A549 (cell line): ENCODE measurements at regions not wholly inside any gene's neighbourhood (a gene's known extent, or its start where the extent isn't known, plus 50 kb on each side); places are given as distances from the start of the nearest gene placed in this dataset.

Source experiments
- ATAC-seq, 2 experiments: fragments of 200-7000 bp in 1 of 2; fragments of >200 bp in 1 of 2; cut with Nextera tagmentation in 1 of 2; cut with Tn5 transposase in 1 of 2; 3 replicates each; pipeline versions ENCODE4 v1.8.0 to v1.9.1; 2018 to 2020; ENCODE audit warnings: mild to moderate bottlenecking in 1 of 2, moderate library complexity in 1 of 2
- CTCF ChIA-PET: fragments of 300-600 bp; sonication (Branson Sonifier 250); formaldehyde crosslinking; extraction: SDS; loops from one replicate; lab custom pipeline; 2021; ENCODE audit warnings: antibody characterized with exemption, inconsistent platforms; lab: Yijun Ruan, JAX
- POLR2A ChIA-PET: fragments of 350-600 bp; formaldehyde crosslinking; extraction: SDS; loops from one replicate; lab custom pipeline; 2021; ENCODE audit warnings: antibody characterized with exemption, inconsistent platforms; lab: Yijun Ruan, JAX
- DNase-seq, 2 experiments: peaks; one replicate each; pipeline versions ENCODE4 v3.0.0 to v3.0.0-alpha.2; 2011 to 2016; ENCODE audit warnings: low read depth in 1 of 2, low spot score in 1 of 2
- FAIRE-seq: peaks from 2 replicates; lab custom pipeline; 2011; peaks lifted over from hg19 to GRCh38; lab: Jason Lieb, UNC
- H3K27ac ChIP-seq, 2 experiments: fragments of >200 bp; sonication (Bioruptor Twin); formaldehyde crosslinking; 3 replicates each; pipeline ENCODE4 v1.5.1; 2016 to 2017
- H3K4me1 ChIP-seq: fragments of >200 bp; sonication (Bioruptor Twin); formaldehyde crosslinking; 3 replicates; pipeline ENCODE4 v1.6.1; 2016
- H3K4me2 ChIP-seq: fragments of >200 bp; sonication (Bioruptor Twin); formaldehyde crosslinking; 3 replicates; pipeline ENCODE4 v1.6.1; 2016
- H3K4me3 ChIP-seq: fragments of >200 bp; sonication (Bioruptor Twin); formaldehyde crosslinking; 3 replicates; pipeline ENCODE4 v1.5.1; 2016
- H3K9me3 ChIP-seq: fragments of >200 bp; sonication (Bioruptor Twin); formaldehyde crosslinking; 3 replicates; pipeline ENCODE4 v1.6.1; 2016
- CEBPB ChIP-seq, 2 experiments: fragments of >200 bp in 1 of 2; sonication (Bioruptor Twin) in 1 of 2; formaldehyde crosslinking in 1 of 2; IDR thresholded peaks; 2 replicates each; pipeline ENCODE4 v1.6.1; 2012 to 2016
- EHF ChIP-seq: fragments of 250-450 bp; sonication (Bioruptor Pico); IDR thresholded peaks from 2 replicates; pipeline ENCODE4 v1.5.0; 2020; ENCODE audit warnings: mild to moderate bottlenecking
- EP300 ChIP-seq, 2 experiments: fragments of >200 bp; sonication (Bioruptor Twin); formaldehyde crosslinking; IDR thresholded peaks; 2 replicates in 1 of 2; 3 replicates in 1 of 2; pipeline ENCODE4 v1.6.1; 2016 to 2017
- ESRRA ChIP-seq: fragments of 150-350 bp; IDR thresholded peaks from 2 replicates; pipeline ENCODE4 v1.6.1; 2014; ENCODE audit warnings: mild to moderate bottlenecking, low read length, borderline replicate concordance
- FOSB ChIP-seq: fragments of 250-450 bp; sonication (Bioruptor Pico); IDR thresholded peaks from 2 replicates; pipeline ENCODE4 v1.5.0; 2020; ENCODE audit warnings: mild to moderate bottlenecking, moderate library complexity
- FOSL2 ChIP-seq, 2 experiments: fragments of 450-650 bp in 1 of 2; fragments of >200 bp in 1 of 2; sonication (Bioruptor Twin) in 1 of 2; formaldehyde crosslinking; IDR thresholded peaks; 2 replicates each; pipeline versions ENCODE4 v1.5.0 to v1.6.1; 2016 to 2020; ENCODE audit warnings: mild to moderate bottlenecking in 1 of 2, moderate library complexity in 1 of 2
- HEYL ChIP-seq: fragments of 250-450 bp; sonication (Bioruptor Pico); IDR thresholded peaks from 2 replicates; pipeline ENCODE4 v1.8.0; 2021; ENCODE audit warnings: mild to moderate bottlenecking, moderate library complexity
- HOXB13 ChIP-seq: fragments of 250-450 bp; sonication (Bioruptor Pico); IDR thresholded peaks from 2 replicates; pipeline ENCODE4 v1.5.0; 2020; ENCODE audit warnings: low read depth, mild to moderate bottlenecking, moderate library complexity
- JUNB ChIP-seq: fragments of >200 bp; sonication (Bioruptor Twin); formaldehyde crosslinking; IDR thresholded peaks from 2 replicates; pipeline ENCODE4 v1.6.1; 2016
- NPAS2 ChIP-seq: fragments of 250-450 bp; sonication (Bioruptor Pico); IDR thresholded peaks from 2 replicates; pipeline ENCODE4 v1.8.0; 2022; ENCODE audit warnings: mild to moderate bottlenecking, moderate library complexity, borderline replicate concordance
- NR3C1 ChIP-seq: fragments of >200 bp; sonication (Bioruptor Twin); formaldehyde crosslinking; IDR thresholded peaks from 3 replicates; pipeline ENCODE4 v1.6.1; 2017
- PBX3 ChIP-seq: IDR thresholded peaks from 2 replicates; pipeline ENCODE4 v1.6.1; 2012
- PHF8 ChIP-seq: fragments of 200-600 bp; sonication (generic); IDR thresholded peaks from 2 replicates; pipeline ENCODE4 v1.6.1; 2016; ENCODE audit warnings: low read depth, mild to moderate bottlenecking, antibody characterized with exemption, moderate library complexity, borderline replicate concordance
- RAD21 ChIP-seq, 2 experiments: fragments of >200 bp in 1 of 2; sonication (Bioruptor Twin) in 1 of 2; formaldehyde crosslinking in 1 of 2; IDR thresholded peaks in 1 of 2; conservative IDR thresholded peaks in 1 of 2; 2 replicates in 1 of 2; 3 replicates in 1 of 2; pipeline ENCODE4 v1.6.1; 2012 to 2018; ENCODE audit warnings: inconsistent platforms in 1 of 2
- RARB ChIP-seq: fragments of 250-450 bp; sonication (Bioruptor Pico); IDR thresholded peaks from 2 replicates; pipeline ENCODE4 v1.8.0; 2021; ENCODE audit warnings: mild to moderate bottlenecking, moderate library complexity
- REST ChIP-seq: fragments of 200-600 bp; sonication (generic); IDR thresholded peaks from 2 replicates; pipeline ENCODE4 v1.6.1; 2016; ENCODE audit warnings: antibody characterized with exemption, mild to moderate bottlenecking, moderate library complexity
- RNF2 ChIP-seq: fragments of 200-600 bp; sonication (generic); IDR thresholded peaks from 2 replicates; pipeline ENCODE4 v1.6.1; 2016; ENCODE audit warnings: low read depth, mild to moderate bottlenecking, antibody characterized with exemption, moderate library complexity, borderline replicate concordance
- TP53 ChIP-seq: fragments of 250-450 bp; sonication (Bioruptor Pico); IDR thresholded peaks from 2 replicates; pipeline ENCODE4 v1.5.0; 2021; ENCODE audit warnings: mild to moderate bottlenecking, moderate library complexity
- ZNF302 ChIP-seq: fragments of 250-450 bp; sonication (Bioruptor Pico); IDR thresholded peaks from 2 replicates; pipeline ENCODE4 v1.9.0; 2021; ENCODE audit warnings: inconsistent platforms, mild to moderate bottlenecking, moderate library complexity
- WGBS: methylation state at CpG from one replicate; pipeline ENCODE4 v1.1.6; 2017; ENCODE audit errors: missing lambda C conversion rate; 5-methylcytosine and 5-hydroxymethylcytosine counted together
- TF ChIP-seq, protein P1 (sequence below): fragments of >200 bp; sonication (Bioruptor Twin); formaldehyde crosslinking; IDR thresholded peaks from 3 replicates; pipeline ENCODE4 v1.6.1; 2016
- TF ChIP-seq, protein P2 (sequence below): fragments of 250-450 bp; sonication (Bioruptor Pico); IDR thresholded peaks from 2 replicates; pipeline ENCODE4 v1.5.0; 2020; ENCODE audit warnings: low read depth, mild to moderate bottlenecking, moderate library complexity

GRCh38 chr1:228943436-228943835, 208.2 kb downstream of the RHOU start:
- H3K4me1 ChIP-seq = peaks cover 12% of the 10 kb centered on the region
- no peak overlapping the region for H3K4me2 ChIP-seq
- CTCF ChIA-PET = interaction anchor here (0.9 to 1.7 kb wide), 2 partner anchors 9 to 12 kb away, joined by 3 to 5 read pairs; no protein-coding TSS in a partner anchor
- TF ChIP-seq, protein P1, sequence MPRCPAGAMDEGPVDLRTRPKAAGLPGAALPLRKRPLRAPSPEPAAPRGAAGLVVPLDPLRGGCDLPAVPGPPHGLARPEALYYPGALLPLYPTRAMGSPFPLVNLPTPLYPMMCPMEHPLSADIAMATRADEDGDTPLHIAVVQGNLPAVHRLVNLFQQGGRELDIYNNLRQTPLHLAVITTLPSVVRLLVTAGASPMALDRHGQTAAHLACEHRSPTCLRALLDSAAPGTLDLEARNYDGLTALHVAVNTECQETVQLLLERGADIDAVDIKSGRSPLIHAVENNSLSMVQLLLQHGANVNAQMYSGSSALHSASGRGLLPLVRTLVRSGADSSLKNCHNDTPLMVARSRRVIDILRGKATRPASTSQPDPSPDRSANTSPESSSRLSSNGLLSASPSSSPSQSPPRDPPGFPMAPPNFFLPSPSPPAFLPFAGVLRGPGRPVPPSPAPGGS = no peak
- TF ChIP-seq FOSB (no peak), PHF8 (no peak), RAD21 (conservative IDR thresholded peaks at IDR 0.05 in 1 of 2, IDR thresholded peaks at IDR 0.05 in 1 of 2) (no peak), JUNB (no peak), EHF (CRISPR knock-in tag) (no peak), ZNF302 (CRISPR knock-in tag) (no peak)
- H3K27ac ChIP-seq = no peak overlapping the region
- no peak overlapping the region for H3K4me3 ChIP-seq
- FAIRE-seq (no peak), DNase-seq (no peak), ATAC-seq (no peak)
- POLR2A ChIA-PET = no interaction called here
- H3K9me3 ChIP-seq = no peaks in the 10 kb centered on the region
- WGBS = 57% methylated on average over 1 of the region's 4 CpGs

GRCh38 chr1:228944296-228944695, 209.0 kb downstream of the RHOU start:
- DNase-seq = no peak
- ChIA-PET CTCF (interaction anchor here (1.7 kb wide), 1 partner anchor 12 kb away, joined by 5 read pairs; no protein-coding TSS in a partner anchor), POLR2A (no interaction called here)
- TF ChIP-seq RARB (CRISPR knock-in tag) = no peak
- TF ChIP-seq FOSL2 (IDR thresholded peaks at IDR 0.05) = no peak
- no peak for TF ChIP-seq FOSL2 (CRISPR knock-in tag; IDR thresholded peaks at IDR 0.05)
- TF ChIP-seq HEYL (CRISPR knock-in tag) = no peak
- TF ChIP-seq TP53 (CRISPR knock-in tag) = no peak
- no peak for TF ChIP-seq PBX3
- TF ChIP-seq ESRRA = no peak
- no peak for TF ChIP-seq EP300 (IDR thresholded peaks at IDR 0.05)
- TF ChIP-seq NPAS2 (CRISPR knock-in tag) = no peak
- TF ChIP-seq, protein P1 = no peak
- TF ChIP-seq, protein P2, sequence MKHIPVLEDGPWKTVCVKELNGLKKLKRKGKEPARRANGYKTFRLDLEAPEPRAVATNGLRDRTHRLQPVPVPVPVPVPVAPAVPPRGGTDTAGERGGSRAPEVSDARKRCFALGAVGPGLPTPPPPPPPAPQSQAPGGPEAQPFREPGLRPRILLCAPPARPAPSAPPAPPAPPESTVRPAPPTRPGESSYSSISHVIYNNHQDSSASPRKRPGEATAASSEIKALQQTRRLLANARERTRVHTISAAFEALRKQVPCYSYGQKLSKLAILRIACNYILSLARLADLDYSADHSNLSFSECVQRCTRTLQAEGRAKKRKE (CRISPR knock-in tag) = no peak
- TF ChIP-seq HOXB13 (CRISPR knock-in tag) = no peak
- TF ChIP-seq CEBPB (IDR thresholded peaks at IDR 0.05) = no peak
- TF ChIP-seq REST = no peak
- TF ChIP-seq RNF2 = no peak
- TF ChIP-seq NR3C1 = no peak
- TF ChIP-seq, all 56 proteins: peak for 0
- H3K4me3 ChIP-seq = no peak overlapping the region
- H3K4me1 ChIP-seq = peaks cover 13% of the 10 kb centered on the region
- WGBS = 87% methylated on average over 2 of the region's 2 CpGs
- 0 out of 6 replicates have a peak overlapping the region, but pooled peaks of 1 of the 2 experiments have one; percentile 14 for H3K27ac ChIP-seq
- no peak overlapping the region; the same call in 2 of the 3 replicates for H3K4me2 ChIP-seq
- ATAC-seq (no peak), FAIRE-seq (no peak)
- H3K9me3 ChIP-seq = no peaks in the 10 kb centered on the region
